SK-N-SH treated with all-trans-retinoic acid at 6 μM for 48 hours (cell line): ENCODE measurements at regions not wholly inside any gene's neighbourhood (a gene's known extent, or its start where the extent isn't known, plus 50 kb on each side); places are given as distances from the start of the nearest gene placed in this dataset.

ENCODE experiments used
- ATAC-seq: fragments of 200-7000 bp; cut with Tn5 transposase; 3 replicates; pipeline ENCODE4 v1.9.1; 2020; ENCODE audit warnings: mild to moderate bottlenecking, moderate library complexity
- ARNTL ChIP-seq: fragments of 450-650 bp; formaldehyde crosslinking; IDR thresholded peaks from 2 replicates; pipeline ENCODE4 v1.5.0; 2020; ENCODE audit warnings: low read depth, mild to moderate bottlenecking, moderate library complexity, borderline replicate concordance
- BACH2 ChIP-seq: fragments of 250-450 bp; sonication (Bioruptor Pico); IDR thresholded peaks from 2 replicates; pipeline ENCODE4 v1.9.0; 2021; ENCODE audit warnings: mild to moderate bottlenecking, borderline replicate concordance
- CREB5 ChIP-seq: fragments of 250-450 bp; sonication (Bioruptor Pico); IDR thresholded peaks from 2 replicates; pipeline ENCODE4 v1.5.1; 2020; ENCODE audit warnings: low read depth, mild to moderate bottlenecking, moderate library complexity
- CSDC2 ChIP-seq: fragments of 250-450 bp; sonication (Bioruptor Pico); IDR thresholded peaks from 2 replicates; pipeline ENCODE4 v1.5.0; 2020; ENCODE audit warnings: mild to moderate bottlenecking, moderate library complexity
- CSRNP3 ChIP-seq: fragments of 250-450 bp; sonication (Bioruptor Pico); IDR thresholded peaks from 2 replicates; pipeline ENCODE4 v1.5.1; 2021; ENCODE audit warnings: mild to moderate bottlenecking, moderate library complexity
- ESRRG ChIP-seq: fragments of 250-450 bp; sonication (Bioruptor Pico); IDR thresholded peaks from 2 replicates; pipeline ENCODE4 v1.6.1; 2021; ENCODE audit warnings: mild to moderate bottlenecking
- GLIS3 ChIP-seq: fragments of 250-450 bp; sonication (Bioruptor Pico); IDR thresholded peaks from 2 replicates; pipeline ENCODE4 v1.5.0; 2020; ENCODE audit warnings: mild to moderate bottlenecking, moderate library complexity
- ISL1 ChIP-seq: fragments of 250-450 bp; sonication (Bioruptor Pico); IDR thresholded peaks from 2 replicates; pipeline ENCODE4 v2.1.2; 2022; ENCODE audit warnings: mild to moderate bottlenecking, moderate library complexity
- OSR1 ChIP-seq: fragments of 250-450 bp; sonication (Bioruptor Pico); IDR thresholded peaks from 2 replicates; pipeline ENCODE4 v1.8.0; 2022; ENCODE audit warnings: moderate library complexity, mild to moderate bottlenecking, inconsistent platforms
- PATZ1 ChIP-seq: fragments of 250-450 bp; sonication (Bioruptor Pico); IDR thresholded peaks from 2 replicates; pipeline ENCODE4 v1.8.0; 2020; ENCODE audit warnings: mild to moderate bottlenecking, moderate library complexity, borderline replicate concordance
- PPARA ChIP-seq: fragments of 250-450 bp; sonication (Bioruptor Pico); IDR thresholded peaks from 2 replicates; pipeline ENCODE4 v1.5.0; 2020; ENCODE audit warnings: mild to moderate bottlenecking, borderline replicate concordance
- RARB ChIP-seq: fragments of 250-450 bp; sonication (Bioruptor Pico); IDR thresholded peaks from 2 replicates; pipeline ENCODE4 v1.8.0; 2021; ENCODE audit warnings: mild to moderate bottlenecking, moderate library complexity
- SNAI2 ChIP-seq: fragments of 250-450 bp; sonication (Bioruptor Pico); IDR thresholded peaks from 2 replicates; pipeline ENCODE4 v1.5.0; 2020; ENCODE audit warnings: mild to moderate bottlenecking, moderate library complexity
- TCF4 ChIP-seq: fragments of 250-450 bp; sonication (Bioruptor Pico); IDR thresholded peaks from 2 replicates; pipeline ENCODE4 v1.8.0; 2021; ENCODE audit warnings: mild to moderate bottlenecking, moderate library complexity, borderline replicate concordance
- TOX ChIP-seq: fragments of 250-450 bp; sonication (Bioruptor Pico); IDR thresholded peaks from 2 replicates; pipeline ENCODE4 v1.8.0; 2021; ENCODE audit warnings: mild to moderate bottlenecking, moderate library complexity, borderline replicate concordance
- ZC3H10 ChIP-seq: fragments of 250-450 bp; sonication (Bioruptor Pico); IDR thresholded peaks from 2 replicates; pipeline ENCODE4 v1.5.1; 2021; ENCODE audit warnings: mild to moderate bottlenecking, moderate library complexity
- ZFP3 ChIP-seq: fragments of 250-450 bp; sonication (Bioruptor Pico); IDR thresholded peaks from 2 replicates; pipeline ENCODE4 v1.5.0; 2020; ENCODE audit warnings: mild to moderate bottlenecking, moderate library complexity
- ZFP30 ChIP-seq: fragments of 450-650 bp; formaldehyde crosslinking; IDR thresholded peaks from 2 replicates; pipeline ENCODE4 v1.5.0; 2022; ENCODE audit warnings: mild to moderate bottlenecking, moderate library complexity
- ZNF565 ChIP-seq: fragments of 450-650 bp; formaldehyde crosslinking; conservative IDR thresholded peaks from 2 replicates; pipeline ENCODE4 v1.5.0; 2020; ENCODE audit warnings: low read depth, mild to moderate bottlenecking, moderate library complexity
- ZNF70 ChIP-seq: fragments of 450-650 bp; formaldehyde crosslinking; IDR thresholded peaks from 2 replicates; pipeline ENCODE4 v1.5.0; 2020; ENCODE audit warnings: mild to moderate bottlenecking, moderate library complexity
- ZNF8 ChIP-seq: fragments of 450-650 bp; formaldehyde crosslinking; IDR thresholded peaks from 2 replicates; pipeline ENCODE4 v1.5.0; 2020; ENCODE audit warnings: mild to moderate bottlenecking, moderate library complexity

- TF ChIP-seq RARB (CRISPR knock-in tag): no peak
- TF ChIP-seq TOX (CRISPR knock-in tag): no peak
Observed at GRCh38 chr12:91551927-91552326, 369.3 kb upstream of the DCN start.

GRCh38 chr12:91551242-91551641 is 368.6 kb upstream of the DCN start:
- TF ChIP-seq ZFP3 (CRISPR knock-in tag) (no peak), SNAI2 (CRISPR knock-in tag) (no peak), ZNF565 (CRISPR knock-in tag) (no peak), ARNTL (CRISPR knock-in tag) (no peak), TCF4 (CRISPR knock-in tag) (no peak), ESRRG (no peak)
- ATAC-seq: no peak

More at GRCh38 chr12:91551927-91552326, 369.3 kb upstream of the DCN start:
- no peak for ATAC-seq

GRCh38 chr12:91542666-91543065 is 360.0 kb upstream of the DCN start:
- ATAC-seq: no peak
- TF ChIP-seq BACH2 (CRISPR knock-in tag): no peak
- no peak for TF ChIP-seq CSDC2 (CRISPR knock-in tag)
- no peak for TF ChIP-seq PPARA (CRISPR knock-in tag)
- TF ChIP-seq ZNF565 (CRISPR knock-in tag): no peak
- no peak for TF ChIP-seq OSR1
- no peak for TF ChIP-seq GLIS3 (CRISPR knock-in tag)
- TF ChIP-seq ZFP30 (CRISPR knock-in tag): no peak
- no peak for TF ChIP-seq CREB5 (CRISPR knock-in tag)
- TF ChIP-seq, all 23 proteins: peak for 0

- ATAC-seq: no peak
- TF ChIP-seq PATZ1 (no peak), CSDC2 (CRISPR knock-in tag) (no peak), TOX (CRISPR knock-in tag) (no peak), PPARA (CRISPR knock-in tag) (no peak), ZNF70 (CRISPR knock-in tag) (no peak), ZFP3 (CRISPR knock-in tag) (no peak), ZFP30 (CRISPR knock-in tag) (no peak), GLIS3 (CRISPR knock-in tag) (no peak), ZNF565 (CRISPR knock-in tag) (no peak), BACH2 (CRISPR knock-in tag) (no peak), ZNF8 (CRISPR knock-in tag) (no peak), ARNTL (CRISPR knock-in tag) (no peak), ESRRG (no peak), ISL1 (CRISPR knock-in tag) (no peak), TCF4 (CRISPR knock-in tag) (no peak), RARB (CRISPR knock-in tag) (no peak), CREB5 (CRISPR knock-in tag) (no peak), CSRNP3 (CRISPR knock-in tag) (no peak), OSR1 (no peak), ZC3H10 (CRISPR knock-in tag) (no peak)
Observed at GRCh38 chr12:91542067-91542466, 359.4 kb upstream of the DCN start.

- no peak for ATAC-seq
- TF ChIP-seq ZNF8 (CRISPR knock-in tag): no peak
- TF ChIP-seq BACH2 (CRISPR knock-in tag): no peak
- TF ChIP-seq ZFP3 (CRISPR knock-in tag): no peak
- no peak for TF ChIP-seq ESRRG
Observed at GRCh38 chr12:91538418-91538817, 355.8 kb upstream of the DCN start.
